ENCODE measurements at regions not wholly inside any gene's neighbourhood (a gene's known extent, or its start where the extent isn't known, plus 50 kb on each side); places are given as distances from the start of the nearest gene placed in this dataset.
"Not testable (repeated sequence)": the region's sequence is repeated elsewhere in the genome, so short reads cannot be mapped to it uniquely, and the experiment has no call there.

DNA sequence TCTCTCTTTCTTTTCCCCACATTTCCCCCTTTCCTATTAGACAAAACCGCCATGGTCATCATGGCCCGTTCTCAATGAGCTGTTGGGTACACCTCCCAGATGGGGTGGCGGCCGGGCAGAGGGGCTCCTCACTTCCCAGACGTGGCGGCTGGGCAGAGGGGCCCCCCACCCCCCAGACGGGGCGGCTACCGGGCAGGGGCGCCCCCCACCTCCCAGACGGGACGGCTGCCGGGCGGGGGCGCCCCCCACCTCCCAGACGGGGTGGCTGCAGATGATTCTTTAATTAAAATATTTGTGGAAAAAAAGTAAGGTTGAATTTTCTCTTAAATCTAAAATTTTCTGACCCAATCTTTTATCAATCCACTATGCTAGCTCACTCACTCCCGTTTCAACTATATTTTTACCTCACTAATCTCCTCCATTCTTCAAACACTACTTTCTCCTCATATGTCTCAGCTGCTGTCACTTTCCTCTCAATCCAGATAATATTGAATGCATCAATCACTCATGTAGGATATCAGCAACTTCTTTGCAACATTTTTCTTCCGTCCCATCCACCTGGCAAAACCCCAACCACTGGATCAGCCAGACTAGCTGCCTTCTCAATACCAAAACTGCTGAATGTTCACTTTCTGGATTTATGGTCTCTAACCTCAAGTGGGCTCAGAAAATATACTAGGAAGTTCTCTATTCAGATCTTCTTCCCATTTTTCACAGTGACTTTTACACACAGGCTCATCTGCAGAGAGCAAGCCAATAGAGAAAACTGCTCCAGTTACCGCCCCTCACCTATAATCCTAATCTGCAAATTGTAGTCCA is 81.1 kb upstream of the TRIM24 start:
- DNase-seq: no peak

- no peak for DNase-seq
These were observed 77.0 kb upstream of the TRIM24 start for GRCh38 chr7:138382862-138383565.

DNA sequence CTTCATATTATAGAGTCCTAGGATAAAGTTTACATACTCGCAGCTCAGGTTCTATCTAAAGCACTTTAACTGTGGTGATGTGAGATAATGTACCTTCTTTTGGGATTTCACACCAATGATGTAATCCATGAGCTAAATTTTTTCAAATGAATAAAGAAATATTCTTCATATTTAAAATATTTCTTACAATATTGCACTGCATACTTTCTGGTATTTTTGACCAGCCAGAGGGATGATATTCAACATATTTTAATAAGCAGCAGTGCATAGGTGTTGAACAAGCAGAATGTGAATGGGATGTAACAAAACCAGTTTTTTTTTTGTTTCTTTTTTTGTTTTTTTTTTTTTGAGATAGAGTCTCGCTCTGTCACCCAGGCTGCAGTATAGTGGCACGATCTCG is 73.2 kb upstream of the TRIM24 start:
- no peak for DNase-seq

GRCh38 chr7:138387755-138388475 is 72.1 kb upstream of the TRIM24 start:
- no peak for DNase-seq

DNA sequence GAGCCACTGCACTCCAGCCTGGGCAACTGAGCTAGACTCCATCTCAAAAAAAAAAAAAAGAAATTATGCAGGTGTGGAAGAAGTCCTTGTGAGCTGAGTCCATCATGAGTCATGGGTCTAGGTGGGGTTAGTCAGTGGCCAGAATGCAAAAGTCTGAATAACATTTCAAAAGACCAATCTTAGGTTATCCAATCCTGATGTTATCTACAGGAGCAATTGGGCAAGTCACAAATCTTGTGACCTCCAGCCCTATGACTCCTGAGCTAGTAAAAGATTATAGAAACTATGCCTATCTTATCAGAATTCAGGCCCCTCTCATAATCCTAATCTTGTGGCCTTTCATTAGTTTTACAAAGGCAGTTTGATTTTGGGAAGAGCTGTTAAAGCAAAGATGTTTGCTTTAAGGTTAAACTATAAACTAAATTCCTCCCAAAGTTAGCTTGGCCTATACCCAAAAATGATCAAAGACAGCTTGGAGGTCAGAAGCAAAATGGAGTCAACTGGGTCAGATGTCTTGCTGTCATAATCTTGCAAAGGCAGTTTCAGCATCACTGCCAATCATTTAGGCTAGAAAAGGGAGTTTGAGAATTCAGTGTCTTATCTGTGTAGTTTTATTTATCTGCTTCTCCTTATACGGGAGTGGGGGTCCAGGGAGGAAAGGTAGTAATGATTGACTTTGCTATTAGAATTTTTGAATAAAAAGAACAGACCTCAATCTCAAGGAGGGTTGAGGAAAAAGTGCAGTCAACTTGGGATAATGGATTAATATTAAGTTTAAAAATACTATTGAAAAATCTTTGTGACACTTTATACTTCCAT is 71.2 kb upstream of the TRIM24 start:
- DNase-seq: no peak

DNA sequence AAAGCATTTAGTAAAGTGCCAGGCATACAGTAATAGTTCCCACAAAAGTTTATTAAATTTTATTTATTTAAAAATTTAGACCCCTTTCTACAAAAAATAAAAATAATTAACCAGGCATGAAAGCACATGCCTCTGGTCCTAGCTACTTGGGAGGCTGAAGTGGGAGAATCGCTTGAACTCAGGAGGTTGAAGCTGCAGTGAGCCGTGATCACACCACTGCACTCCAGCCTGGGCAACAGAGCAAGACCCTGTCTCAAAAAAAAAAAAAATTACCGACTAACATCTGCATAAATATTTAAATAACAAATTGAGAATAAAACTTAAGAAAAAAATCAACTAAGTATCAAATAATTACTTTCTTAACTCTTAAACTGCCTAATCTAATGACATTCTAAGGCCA is 64.3 kb upstream of the TRIM24 start:
- DNase-seq: no peak

DNA sequence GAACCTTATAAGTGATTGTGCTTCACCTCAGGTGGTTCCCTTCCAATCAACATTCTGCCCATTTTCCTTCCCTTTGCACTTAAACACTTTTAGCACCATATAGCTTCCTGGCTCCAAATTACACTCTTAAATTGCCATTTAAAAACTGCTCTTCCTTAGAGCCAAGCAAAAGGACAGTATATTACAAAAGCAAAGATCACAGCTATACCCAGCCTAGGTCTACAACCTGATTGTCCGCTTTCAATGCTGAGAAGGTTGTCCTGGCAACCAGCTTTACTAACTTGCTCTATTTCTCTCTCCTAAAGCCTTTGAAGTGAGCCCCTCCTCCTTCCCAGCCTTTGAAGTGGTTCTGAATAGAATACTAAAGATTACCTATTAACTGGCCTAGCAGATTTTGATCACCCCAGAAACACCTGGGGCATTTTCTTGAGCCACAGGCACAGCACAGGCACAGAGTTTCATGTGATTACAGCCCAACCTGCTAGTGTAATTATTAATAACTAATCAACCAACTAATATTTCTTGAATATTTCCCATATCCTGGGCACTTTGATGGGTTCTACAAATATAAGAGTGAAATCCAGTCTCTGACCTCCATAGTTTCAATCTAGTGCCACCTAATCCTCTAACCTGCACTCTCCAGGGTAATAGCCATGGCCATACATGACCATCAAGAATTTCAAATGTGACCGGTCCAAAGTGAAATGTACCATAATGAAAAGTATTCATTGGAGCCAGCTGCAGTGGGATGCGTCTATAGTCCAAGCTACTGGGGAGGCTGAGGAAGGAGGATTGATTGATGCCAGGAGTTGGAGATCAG is 63.6 kb upstream of the TRIM24 start:
- no peak for DNase-seq

DNA sequence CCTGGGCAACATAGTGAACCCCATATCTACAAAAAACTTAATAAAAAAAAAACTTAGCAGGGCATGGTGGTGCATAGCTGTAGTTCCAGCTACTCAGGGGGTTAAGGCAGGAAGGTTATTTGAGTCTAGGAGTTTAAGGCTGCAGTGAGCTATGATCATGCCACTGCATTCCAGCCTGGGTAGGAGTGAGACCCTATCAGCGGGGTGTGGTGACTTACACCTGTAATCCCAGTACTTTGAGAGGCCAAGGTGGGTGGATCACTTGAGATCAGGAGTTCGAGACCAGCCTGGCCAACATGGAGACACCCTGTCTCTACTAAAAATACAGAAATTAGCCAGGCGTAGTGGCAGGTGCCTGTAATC is 63.0 kb upstream of the TRIM24 start:
- DNase-seq: not testable (repeated sequence)

- no peak for DNase-seq
These were observed 61.2 kb upstream of the TRIM24 start for GRCh38 chr7:138398857-138399256.

- DNase-seq: no peak
These were observed 59.6 kb upstream of the TRIM24 start for GRCh38 chr7:138400400-138400886.

DNA sequence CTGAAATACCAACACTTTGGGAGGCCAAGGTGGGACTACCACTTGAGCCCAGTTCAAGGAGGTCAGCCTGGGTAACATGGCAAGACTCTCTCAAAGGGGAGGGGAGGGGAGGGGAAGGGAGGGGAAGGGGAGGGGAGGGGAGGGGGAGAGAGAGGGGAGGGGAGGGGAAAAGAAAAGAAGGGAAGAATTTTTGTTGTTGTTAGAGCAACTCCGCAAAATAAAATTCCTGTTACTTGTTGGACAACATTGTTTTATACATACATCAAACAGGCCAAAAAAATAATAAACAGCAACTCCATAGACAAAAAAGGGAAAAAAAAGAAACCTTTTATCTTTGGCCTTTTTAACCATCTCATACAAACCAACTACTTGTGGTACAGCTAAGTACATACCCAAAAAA is 57.3 kb upstream of the TRIM24 start:
- DNase-seq: no peak

GRCh38 chr7:138405496-138405895 is 54.6 kb upstream of the TRIM24 start:
- no peak for DNase-seq

GRCh38 chr7:138407792-138408191 is 52.3 kb upstream of the TRIM24 start:
- DNase-seq: no peak
